Spinal cord (tissue), 9 donors: ENCODE measurements at regions not wholly inside any gene's neighbourhood (a gene's known extent, or its start where the extent isn't known, plus 50 kb on each side); places are given as distances from the start of the nearest gene placed in this dataset.
"Not testable (repeated sequence)": the region's sequence is repeated elsewhere in the genome, so short reads cannot be mapped to it uniquely, and the experiment has no call there.

ENCODE experiments used
- DNase-seq, 6 donors: peaks; one replicate each; pipeline versions ENCODE4 v3.0.0 to v3.0.0-alpha.2; 2013 to 2015; ENCODE audit warnings: low spot score in 6 of 6, low read depth in 4 of 6
- H3K27ac ChIP-seq: one replicate; pipeline ENCODE4 v1.5.1; 2013; ENCODE audit warnings: low read depth, low read length, control low read depth
- H3K27me3 ChIP-seq: one replicate; pipeline ENCODE4 v1.6.1; 2013; ENCODE audit warnings: low read length; ENCODE audit not compliant: control insufficient read depth, insufficient read depth
- H3K36me3 ChIP-seq: one replicate; pipeline ENCODE4 v1.6.1; 2013; ENCODE audit warnings: low read length; ENCODE audit not compliant: control insufficient read depth, insufficient read depth
- H3K4me1 ChIP-seq: one replicate; pipeline ENCODE4 v1.6.1; 2013; ENCODE audit warnings: low read length; ENCODE audit not compliant: control insufficient read depth, insufficient read depth
- H3K4me3 ChIP-seq: one replicate; pipeline ENCODE4 v1.5.1; 2013; ENCODE audit warnings: low read depth, low read length, control low read depth
- H3K9me3 ChIP-seq: one replicate; pipeline ENCODE4 v1.6.1; 2013; ENCODE audit warnings: low read length; ENCODE audit not compliant: control insufficient read depth, insufficient read depth
- WGBS: methylation state at CpG from one replicate; pipeline ENCODE4 v1.1.5; 2013; ENCODE audit warnings: missing lambda C conversion rate; ENCODE audit not compliant: insufficient coverage; 5-methylcytosine and 5-hydroxymethylcytosine counted together
- donor health status: healthy.

- not testable (repeated sequence) for H3K27ac ChIP-seq, DNase-seq, H3K9me3 ChIP-seq, H3K36me3 ChIP-seq, H3K27me3 ChIP-seq, H3K4me3 ChIP-seq, H3K4me1 ChIP-seq
- WGBS: no CpG with 5 or more reads among the region's 3 CpGs
Observed at GRCh38 chr17:21470422-21470821, 94.3 kb downstream of the KCNJ12 start.

- Histone ChIP-seq H3K9me3 (no peaks in the 10 kb centered on the region), H3K27ac (no peak overlapping the region), H3K4me3 (no peak overlapping the region), H3K36me3 (no peaks in the 10 kb centered on the region), H3K4me1 (no peaks in the 10 kb centered on the region), H3K27me3 (no peaks in the 10 kb centered on the region)
- no peak for DNase-seq
- no CpG with 5 or more reads among the region's 1 CpG for WGBS
Observed at GRCh38 chr17:21470861-21471260, 94.7 kb downstream of the KCNJ12 start.

- no CpG with 5 or more reads among the region's 5 CpGs for WGBS
- DNase-seq: no peak
- no peak overlapping the region for H3K4me3 ChIP-seq
- no peaks in the 10 kb centered on the region for H3K36me3 ChIP-seq
- no peaks in the 10 kb centered on the region for H3K4me1 ChIP-seq
- H3K27me3 ChIP-seq: no peaks in the 10 kb centered on the region
- no peaks in the 10 kb centered on the region for H3K9me3 ChIP-seq
- no peak overlapping the region for H3K27ac ChIP-seq
Observed at GRCh38 chr17:21474815-21475214, 98.7 kb downstream of the KCNJ12 start.

- no peak overlapping the region for H3K4me3 ChIP-seq
- H3K9me3 ChIP-seq: no peaks in the 10 kb centered on the region
- no peaks in the 10 kb centered on the region for H3K27me3 ChIP-seq
- DNase-seq: no peak
- H3K27ac ChIP-seq: no peak overlapping the region
- no peaks in the 10 kb centered on the region for H3K4me1 ChIP-seq
- no peaks in the 10 kb centered on the region for H3K36me3 ChIP-seq
- WGBS: 73% methylated on average over 8 of the region's 8 CpGs
Observed at GRCh38 chr17:21475571-21475970, 99.4 kb downstream of the KCNJ12 start.

DNA sequence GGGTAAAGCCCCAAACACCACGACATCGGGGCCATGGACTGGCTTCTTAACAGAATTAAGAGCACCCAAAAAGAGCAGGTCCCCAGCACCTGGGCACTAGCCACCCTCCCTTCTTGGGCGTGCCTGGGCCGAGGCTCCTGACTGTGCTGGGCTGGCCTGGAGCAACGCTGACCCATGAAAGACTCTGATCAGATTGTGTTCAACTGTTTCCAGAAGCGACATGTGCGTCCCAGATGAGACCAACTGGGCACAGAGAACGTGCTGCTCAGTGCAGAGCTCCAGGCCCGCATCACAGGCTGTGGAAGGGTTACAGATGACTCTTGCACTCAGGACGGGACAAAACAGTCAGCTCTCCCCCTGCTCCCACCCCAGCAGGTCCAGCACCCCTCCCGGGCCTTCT, 100.7 kb downstream of the KCNJ12 start:
- 90% methylated on average over 10 of the region's 11 CpGs for WGBS
- Histone ChIP-seq H3K4me3 (no peak overlapping the region), H3K4me1 (no peaks in the 10 kb centered on the region)

GRCh38 chr17:21482189-21482865, 106.2 kb downstream of the KCNJ12 start:
- Histone ChIP-seq H3K27ac (no peak overlapping the region), H3K36me3 (no peaks in the 10 kb centered on the region), H3K4me1 (no peaks in the 10 kb centered on the region), H3K27me3 (no peaks in the 10 kb centered on the region), H3K4me3 (no peak overlapping the region), H3K9me3 (no peaks in the 10 kb centered on the region)
- DNase-seq: peak in 1 of 6 donors; percentile 36
- 36% methylated on average over 6 of the region's 9 CpGs for WGBS

More for the DNA sequence above, 100.7 kb downstream of the KCNJ12 start:
- H3K9me3 ChIP-seq: no peaks in the 10 kb centered on the region
- no peaks in the 10 kb centered on the region for H3K36me3 ChIP-seq
- no peaks in the 10 kb centered on the region for H3K27me3 ChIP-seq
- H3K27ac ChIP-seq: no peak overlapping the region
- no peak for DNase-seq

GRCh38 chr17:21488043-21488442, 111.9 kb downstream of the KCNJ12 start:
- H3K36me3 ChIP-seq, DNase-seq, H3K4me1 ChIP-seq, H3K4me3 ChIP-seq, H3K9me3 ChIP-seq, H3K27me3 ChIP-seq, H3K27ac ChIP-seq: not testable (repeated sequence)
- no CpG with 5 or more reads among the region's 2 CpGs for WGBS

- H3K27ac ChIP-seq: no peak overlapping the region
- 100% methylated on average over 4 of the region's 10 CpGs for WGBS
- H3K4me1 ChIP-seq: peaks cover 4% of the 10 kb centered on the region
- H3K27me3 ChIP-seq: no peaks in the 10 kb centered on the region
- no peak overlapping the region for H3K4me3 ChIP-seq
- no peak for DNase-seq
- no peaks in the 10 kb centered on the region for H3K36me3 ChIP-seq
- no peaks in the 10 kb centered on the region for H3K9me3 ChIP-seq
Observed at GRCh38 chr17:21493993-21494392, 117.8 kb downstream of the KCNJ12 start.

DNA sequence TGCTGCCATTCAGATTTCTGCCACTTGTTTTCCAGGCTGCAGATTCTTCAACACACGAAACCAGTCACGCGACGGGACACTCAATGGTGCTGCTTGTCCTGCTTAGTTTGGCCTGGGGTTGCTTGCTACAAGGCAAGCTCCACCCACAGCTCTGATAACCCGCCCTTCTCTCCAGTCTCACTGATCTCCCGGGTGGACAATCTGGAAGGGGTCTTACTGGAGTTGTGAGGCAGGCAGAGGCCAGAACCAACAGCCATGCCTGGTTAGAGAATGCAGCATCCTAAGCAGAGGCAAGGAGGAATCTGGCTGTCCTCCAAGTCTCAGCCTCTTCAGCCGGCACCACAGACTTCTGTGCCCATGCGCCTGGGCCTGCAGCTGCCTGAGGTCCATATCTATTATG, 119.1 kb downstream of the KCNJ12 start:
- WGBS: 69% methylated on average over 8 of the region's 8 CpGs
- peaks cover 4% of the 10 kb centered on the region for H3K4me1 ChIP-seq
- no peaks in the 10 kb centered on the region for H3K9me3 ChIP-seq
- H3K27ac ChIP-seq: no peak overlapping the region
- DNase-seq: peak in 2 of 6 donors; percentile 31 to 36
- H3K4me3 ChIP-seq: no peak overlapping the region
- peaks cover 2% of the 10 kb centered on the region for H3K27me3 ChIP-seq
- H3K36me3 ChIP-seq: no peaks in the 10 kb centered on the region

- no peak overlapping the region for H3K4me3 ChIP-seq
- H3K4me1 ChIP-seq: peaks cover 4% of the 10 kb centered on the region
- H3K27ac ChIP-seq: no peak overlapping the region
- peaks cover 2% of the 10 kb centered on the region for H3K27me3 ChIP-seq
- no peaks in the 10 kb centered on the region for H3K9me3 ChIP-seq
- WGBS: 34% methylated on average over 4 of the region's 5 CpGs
- H3K36me3 ChIP-seq: no peaks in the 10 kb centered on the region
- DNase-seq: no peak
Observed at GRCh38 chr17:21500064-21500463, 123.9 kb downstream of the KCNJ12 start.
